Activated naive CD4-positive, alpha-beta T cell treated with anti-CD3 and anti-CD28 coated beads, Interleukin-2, amount 50 U/mL, for 24 hours (primary cell): ENCODE measurements at regions not wholly inside any gene's neighbourhood (a gene's known extent, or its start where the extent isn't known, plus 50 kb on each side); places are given as distances from the start of the nearest gene placed in this dataset.

Experiments used
- H3K27ac Mint-ChIP-seq: one replicate; pipeline ENCODE4 v1.8.0; 2021; ENCODE audit warnings: mild to moderate bottlenecking, mixed read lengths
- H3K27me3 Mint-ChIP-seq: one replicate; pipeline ENCODE4 v1.8.0; 2021; ENCODE audit warnings: mixed read lengths
- H3K36me3 Mint-ChIP-seq: one replicate; pipeline ENCODE4 v1.8.0; 2021; ENCODE audit warnings: mixed read lengths
- H3K4me1 Mint-ChIP-seq: one replicate; pipeline ENCODE4 v1.8.0; 2021; ENCODE audit warnings: mixed read lengths
- H3K4me3 Mint-ChIP-seq: one replicate; pipeline ENCODE4 v1.8.0; 2021; ENCODE audit warnings: mild to moderate bottlenecking, mixed read lengths
- H3K9me3 Mint-ChIP-seq: one replicate; pipeline ENCODE4 v1.8.0; 2021; ENCODE audit warnings: mixed read lengths

DNA sequence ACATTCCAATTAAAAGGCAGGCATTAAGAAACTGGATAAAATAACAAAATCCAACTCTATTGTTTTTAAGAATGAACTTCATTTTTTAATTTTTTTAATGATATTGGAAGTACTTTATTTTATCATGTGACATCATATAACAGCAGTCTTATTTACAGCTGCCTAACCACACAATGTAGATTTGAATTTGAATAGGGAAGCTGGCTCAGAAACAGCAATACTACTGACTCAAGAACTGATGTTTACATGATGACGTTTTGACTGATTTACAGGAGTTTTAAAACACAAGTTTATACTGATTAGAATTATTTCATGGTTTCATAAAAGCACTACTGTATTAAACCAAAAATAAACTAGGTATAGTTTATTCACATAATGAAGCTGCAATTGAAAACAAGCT lies 348.7 kb upstream of the NR5A2 start:
- H3K27me3 Mint-ChIP-seq = peaks cover 3% of the 10 kb centered on the region
- no peaks in the 10 kb centered on the region for H3K4me1 Mint-ChIP-seq
- H3K27ac Mint-ChIP-seq = no peak overlapping the region
- no peaks in the 10 kb centered on the region for H3K36me3 Mint-ChIP-seq
- H3K4me3 Mint-ChIP-seq = no peak overlapping the region
- no peaks in the 10 kb centered on the region for H3K9me3 Mint-ChIP-seq

GRCh38 chr1:199682081-199682480 lies 345.4 kb upstream of the NR5A2 start:
- Mint-ChIP-seq H3K36me3 (no peaks in the 10 kb centered on the region), H3K27ac (no peak overlapping the region), H3K4me3 (no peak overlapping the region), H3K9me3 (no peaks in the 10 kb centered on the region), H3K4me1 (no peaks in the 10 kb centered on the region), H3K27me3 (peaks cover 1% of the 10 kb centered on the region)

GRCh38 chr1:199684686-199685273 lies 342.7 kb upstream of the NR5A2 start:
- Mint-ChIP-seq H3K4me3 (no peak overlapping the region), H3K27me3 (peaks cover 8% of the 10 kb centered on the region), H3K9me3 (no peaks in the 10 kb centered on the region), H3K4me1 (no peaks in the 10 kb centered on the region), H3K27ac (no peak overlapping the region), H3K36me3 (no peaks in the 10 kb centered on the region)

GRCh38 chr1:199685369-199685768 lies 342.1 kb upstream of the NR5A2 start:
- no peaks in the 10 kb centered on the region for H3K9me3 Mint-ChIP-seq
- peaks cover 8% of the 10 kb centered on the region for H3K27me3 Mint-ChIP-seq
- no peaks in the 10 kb centered on the region for H3K4me1 Mint-ChIP-seq
- H3K36me3 Mint-ChIP-seq = no peaks in the 10 kb centered on the region
- H3K27ac Mint-ChIP-seq = no peak overlapping the region
- H3K4me3 Mint-ChIP-seq = no peak overlapping the region

DNA sequence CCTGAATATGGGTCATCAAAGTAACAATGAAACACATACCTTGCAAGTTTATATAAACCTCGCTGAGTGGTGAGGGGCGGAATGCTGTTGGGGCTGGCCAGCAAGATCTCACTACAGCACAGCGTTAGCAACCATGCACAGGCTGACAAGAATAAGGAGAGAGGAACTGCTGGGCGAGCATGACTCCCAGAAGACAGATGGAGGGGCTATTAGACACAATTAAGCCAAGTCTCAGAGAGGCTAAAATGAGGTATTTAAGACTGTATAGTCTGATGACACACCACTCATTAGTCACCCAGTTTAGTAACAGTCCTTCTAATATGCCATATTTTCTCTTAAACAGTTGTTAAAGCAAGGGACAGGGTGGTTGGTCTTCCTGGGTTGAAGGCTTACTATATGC lies 340.2 kb upstream of the NR5A2 start:
- H3K4me3 Mint-ChIP-seq = no peak overlapping the region
- H3K27ac Mint-ChIP-seq = no peak overlapping the region
- H3K9me3 Mint-ChIP-seq = no peaks in the 10 kb centered on the region
- H3K36me3 Mint-ChIP-seq = no peaks in the 10 kb centered on the region
- H3K27me3 Mint-ChIP-seq = peaks cover 10% of the 10 kb centered on the region
- no peaks in the 10 kb centered on the region for H3K4me1 Mint-ChIP-seq

- H3K27me3 Mint-ChIP-seq = peaks cover 13% of the 10 kb centered on the region
- no peak overlapping the region for H3K27ac Mint-ChIP-seq
- H3K4me1 Mint-ChIP-seq = no peaks in the 10 kb centered on the region
- H3K9me3 Mint-ChIP-seq = no peaks in the 10 kb centered on the region
- H3K4me3 Mint-ChIP-seq = no peak overlapping the region
- no peaks in the 10 kb centered on the region for H3K36me3 Mint-ChIP-seq
Observed at GRCh38 chr1:199688133-199688676, 339.3 kb upstream of the NR5A2 start.

DNA sequence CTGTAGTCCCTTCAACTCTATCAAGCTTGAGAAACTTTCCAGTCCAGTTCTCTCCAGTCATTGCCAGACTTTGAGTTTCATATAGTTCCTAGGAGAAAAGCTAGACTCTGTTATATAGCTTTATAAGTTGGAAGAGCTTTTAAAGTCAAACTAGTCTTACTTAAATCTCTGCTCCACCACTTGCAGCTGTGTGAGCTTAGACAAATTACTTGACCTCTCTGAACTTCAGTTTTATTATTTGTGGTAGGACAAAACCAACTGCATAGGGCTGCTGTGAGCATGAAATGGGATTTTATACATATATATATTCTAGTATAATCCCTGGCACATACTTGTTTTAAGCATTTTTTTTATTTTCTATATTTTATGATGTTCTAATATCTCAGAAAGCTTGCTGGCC lies 338.7 kb upstream of the NR5A2 start:
- H3K4me1 Mint-ChIP-seq = no peaks in the 10 kb centered on the region
- H3K36me3 Mint-ChIP-seq = no peaks in the 10 kb centered on the region
- no peak overlapping the region for H3K27ac Mint-ChIP-seq
- peaks cover 16% of the 10 kb centered on the region for H3K27me3 Mint-ChIP-seq
- no peaks in the 10 kb centered on the region for H3K9me3 Mint-ChIP-seq
- H3K4me3 Mint-ChIP-seq = no peak overlapping the region

DNA sequence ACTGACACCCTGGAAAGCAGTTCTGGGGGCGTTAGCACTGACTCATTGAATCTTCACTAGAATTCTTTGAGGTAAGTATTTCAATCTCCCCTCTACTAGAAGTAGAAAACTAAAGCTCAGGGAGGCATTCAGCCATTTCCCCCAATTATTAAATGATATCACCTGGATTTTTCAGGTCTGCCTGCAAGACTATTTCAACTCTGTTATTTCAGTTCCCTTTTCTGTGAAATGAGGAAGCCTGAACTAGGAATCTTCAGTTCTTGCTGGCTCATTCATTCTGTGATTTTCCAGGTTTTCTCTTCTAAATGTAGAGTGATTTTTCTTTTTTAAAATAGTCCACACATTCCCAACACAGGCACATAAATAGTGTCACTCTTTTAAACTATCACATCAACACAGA lies 337.0 kb upstream of the NR5A2 start:
- no peak overlapping the region for H3K27ac Mint-ChIP-seq
- H3K4me1 Mint-ChIP-seq = no peaks in the 10 kb centered on the region
- no peaks in the 10 kb centered on the region for H3K9me3 Mint-ChIP-seq
- no peak overlapping the region for H3K4me3 Mint-ChIP-seq
- H3K27me3 Mint-ChIP-seq = peaks cover 25% of the 10 kb centered on the region
- no peaks in the 10 kb centered on the region for H3K36me3 Mint-ChIP-seq

- Mint-ChIP-seq H3K9me3 (no peaks in the 10 kb centered on the region), H3K36me3 (no peaks in the 10 kb centered on the region), H3K4me1 (no peaks in the 10 kb centered on the region), H3K4me3 (no peak overlapping the region), H3K27ac (no peak overlapping the region), H3K27me3 (peaks cover 26% of the 10 kb centered on the region)
Observed at GRCh38 chr1:199691540-199691939, 336.0 kb upstream of the NR5A2 start.

GRCh38 chr1:199693724-199694123 lies 333.8 kb upstream of the NR5A2 start:
- H3K9me3 Mint-ChIP-seq = no peaks in the 10 kb centered on the region
- no peak overlapping the region for H3K4me3 Mint-ChIP-seq
- H3K36me3 Mint-ChIP-seq = no peaks in the 10 kb centered on the region
- H3K27ac Mint-ChIP-seq = no peak overlapping the region
- H3K27me3 Mint-ChIP-seq = peaks cover 23% of the 10 kb centered on the region
- H3K4me1 Mint-ChIP-seq = no peaks in the 10 kb centered on the region

DNA sequence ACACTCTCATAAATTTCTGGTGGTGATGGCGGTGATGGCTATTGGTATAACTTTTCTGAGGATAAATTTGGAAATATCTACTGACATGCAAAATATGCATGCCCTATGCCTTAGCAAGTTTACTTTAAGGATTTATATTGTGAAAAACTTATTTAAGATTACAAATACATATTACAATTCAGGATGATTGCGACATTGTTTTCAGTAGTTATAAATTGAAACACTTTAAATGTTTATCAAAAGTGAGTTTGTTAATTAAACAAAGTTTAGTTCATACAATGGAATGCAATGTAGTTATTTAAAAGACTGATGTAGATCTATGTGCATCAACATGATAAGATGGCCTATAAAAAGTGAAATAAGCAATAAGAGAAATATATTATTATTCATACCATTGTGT lies 331.3 kb upstream of the NR5A2 start:
- Mint-ChIP-seq H3K27me3 (peaks cover 18% of the 10 kb centered on the region), H3K9me3 (no peaks in the 10 kb centered on the region), H3K36me3 (no peaks in the 10 kb centered on the region), H3K4me1 (no peaks in the 10 kb centered on the region), H3K4me3 (no peak overlapping the region), H3K27ac (no peak overlapping the region)

DNA sequence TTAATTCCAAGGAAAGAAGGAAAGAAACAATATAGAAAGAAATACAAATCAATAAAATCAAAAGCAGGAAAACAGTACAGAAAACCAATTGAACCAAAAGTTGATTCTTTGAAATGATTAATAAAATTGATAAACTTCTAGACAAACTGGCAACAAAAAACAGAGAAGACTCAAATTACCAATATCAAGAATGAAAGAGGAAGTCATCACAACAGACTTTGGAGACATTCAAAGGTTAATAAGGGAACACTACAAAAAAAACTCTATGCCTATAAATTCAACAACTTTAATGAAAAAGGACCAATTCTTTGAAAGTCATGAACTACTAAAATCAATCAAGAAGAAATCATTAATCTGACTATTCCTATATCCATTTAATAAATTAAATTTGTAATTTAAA lies 329.3 kb upstream of the NR5A2 start:
- Mint-ChIP-seq H3K4me1 (no peaks in the 10 kb centered on the region), H3K27ac (no peak overlapping the region), H3K27me3 (peaks cover 12% of the 10 kb centered on the region), H3K9me3 (no peaks in the 10 kb centered on the region), H3K36me3 (no peaks in the 10 kb centered on the region), H3K4me3 (no peak overlapping the region)

DNA sequence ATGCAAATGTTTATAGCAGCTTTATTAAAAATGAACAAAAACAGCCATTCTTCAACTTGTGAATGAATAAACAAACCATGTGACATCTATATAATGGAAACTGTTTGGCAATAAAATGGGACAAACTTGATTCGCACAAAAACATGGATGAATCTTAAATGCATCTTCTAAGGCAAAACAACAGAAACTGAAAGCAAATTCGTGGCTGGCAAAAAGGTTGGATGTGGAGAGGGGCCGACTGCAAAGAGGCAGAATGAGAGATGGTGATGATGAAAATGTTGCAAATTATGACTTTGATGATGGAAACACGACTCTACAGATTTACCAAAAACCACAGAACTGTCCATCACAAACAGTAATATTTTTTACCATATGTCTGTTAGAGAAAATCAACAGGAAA lies 327.0 kb upstream of the NR5A2 start:
- H3K4me3 Mint-ChIP-seq = no peak overlapping the region
- no peaks in the 10 kb centered on the region for H3K9me3 Mint-ChIP-seq
- peaks cover 2% of the 10 kb centered on the region for H3K27me3 Mint-ChIP-seq
- peak overlapping the region; percentile 59 for H3K27ac Mint-ChIP-seq
- H3K36me3 Mint-ChIP-seq = no peaks in the 10 kb centered on the region
- no peaks in the 10 kb centered on the region for H3K4me1 Mint-ChIP-seq

- H3K4me1 Mint-ChIP-seq = no peaks in the 10 kb centered on the region
- H3K27ac Mint-ChIP-seq = no peak overlapping the region
- H3K4me3 Mint-ChIP-seq = no peak overlapping the region
- no peaks in the 10 kb centered on the region for H3K9me3 Mint-ChIP-seq
- peaks cover 7% of the 10 kb centered on the region for H3K27me3 Mint-ChIP-seq
- no peaks in the 10 kb centered on the region for H3K36me3 Mint-ChIP-seq
Observed at GRCh38 chr1:199701726-199702125, 325.8 kb upstream of the NR5A2 start.

- Mint-ChIP-seq H3K9me3 (no peaks in the 10 kb centered on the region), H3K36me3 (no peaks in the 10 kb centered on the region), H3K4me1 (no peaks in the 10 kb centered on the region), H3K27ac (no peak overlapping the region), H3K4me3 (no peak overlapping the region), H3K27me3 (peaks cover 11% of the 10 kb centered on the region)
Observed at GRCh38 chr1:199704231-199704630, 323.3 kb upstream of the NR5A2 start.

GRCh38 chr1:199705825-199706224 lies 321.7 kb upstream of the NR5A2 start:
- H3K4me1 Mint-ChIP-seq = no peaks in the 10 kb centered on the region

More at GRCh38 chr1:199705825-199706224, 321.7 kb upstream of the NR5A2 start:
- Mint-ChIP-seq H3K36me3 (no peaks in the 10 kb centered on the region), H3K9me3 (no peaks in the 10 kb centered on the region), H3K4me3 (no peak overlapping the region), H3K27me3 (peaks cover 11% of the 10 kb centered on the region), H3K27ac (no peak overlapping the region)
